SK-N-MC (cell line): ENCODE measurements at regions not wholly inside any gene's neighbourhood (a gene's known extent, or its start where the extent isn't known, plus 50 kb on each side); places are given as distances from the start of the nearest gene placed in this dataset.

ENCODE experiments used
- EZH2 ChIP-seq: fragments of 200-600 bp; sonication (generic); IDR thresholded peaks from one replicate; pipeline ENCODE4 v1.6.1; 2017; ENCODE audit warnings: antibody characterized with exemption
- FOXP2 ChIP-seq: optimal IDR thresholded peaks from 2 replicates; pipeline ENCODE3; 2011; ENCODE audit warnings: mild to moderate bottlenecking, moderate library complexity; ENCODE audit not compliant: insufficient read depth; ENCODE audit errors: extremely low read length, control extremely low read depth
- POLR2AphosphoS5 ChIP-seq: IDR thresholded peaks from 2 replicates; pipeline ENCODE4 v1.6.1; 2012; ENCODE audit warnings: mild to moderate bottlenecking, low read depth, low read length, borderline replicate concordance

- TF ChIP-seq EZH2 (no peak), POLR2AphosphoS5 (no peak), FOXP2 (no peak)
Observed at GRCh38 chr19:28393574-28394336, 819.2 kb downstream of the UQCRFS1 start.
